ENCODE measurements at regions not wholly inside any gene's neighbourhood (a gene's known extent, or its start where the extent isn't known, plus 50 kb on each side); places are given as distances from the start of the nearest gene placed in this dataset.
A peak's percentile ranks its signal among the peaks of the same experiment; 100 is the strongest.
"Not testable (repeated sequence)": the region's sequence is repeated elsewhere in the genome, so short reads cannot be mapped to it uniquely, and the experiment has no call there.

GRCh38 chr5:82473262-82473661 is 195.1 kb upstream of the RPS23 start:
- no peak for TF ChIP-seq CTCF (IDR thresholded peaks at IDR 0.05; ENCODE audit: low read depth, low read length, missing control alignments)
- H3K4me3 ChIP-seq (replicated peaks; ENCODE audit: low read depth, low read length): no peak overlapping the region
- no peak for DNase-seq (ENCODE audit: extremely low read depth, low read depth)

DNA sequence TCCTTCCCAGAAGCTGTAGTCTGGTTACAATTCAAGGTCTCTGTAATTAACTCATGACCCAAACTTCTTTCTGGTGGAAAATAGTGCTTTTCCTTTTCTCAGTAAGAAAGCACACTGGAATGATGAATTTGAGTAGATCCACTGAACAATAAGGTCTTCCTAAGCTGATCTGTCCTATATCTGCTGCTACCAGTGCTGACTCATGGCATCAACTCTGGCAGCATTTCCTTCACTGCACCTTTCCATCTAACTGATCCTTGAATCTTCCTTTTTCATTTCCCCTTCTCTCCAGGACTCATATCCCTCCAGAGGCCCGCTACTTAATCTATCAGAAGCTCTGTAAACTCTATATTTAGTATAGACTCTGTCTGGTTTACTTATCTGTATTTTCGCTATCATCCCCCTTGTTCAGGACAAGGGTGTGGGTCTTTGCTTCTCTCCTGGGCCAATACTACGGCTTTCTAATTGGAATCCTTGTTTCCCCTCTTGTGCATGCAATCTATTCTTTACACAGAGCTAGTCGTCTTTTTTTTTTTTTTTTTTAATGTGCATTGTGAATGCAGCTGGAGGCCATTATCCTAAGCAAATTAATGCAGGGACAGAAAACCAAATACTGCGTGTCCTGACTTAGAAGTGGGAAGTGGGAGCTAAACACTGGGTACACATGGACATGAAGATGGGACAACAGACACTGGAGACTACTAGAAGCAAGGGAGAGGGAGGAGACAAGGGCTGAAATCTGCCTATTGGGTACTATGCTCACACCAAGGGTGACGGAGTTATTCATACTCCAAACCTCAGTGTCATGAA is 192.2 kb upstream of the RPS23 start:
- DNase-seq (ENCODE audit: extremely low read depth, low read depth): no peak
- H3K4me3 ChIP-seq (replicated peaks; ENCODE audit: low read depth, low read length): no peak overlapping the region
- TF ChIP-seq CTCF (IDR thresholded peaks at IDR 0.05; ENCODE audit: low read depth, low read length, missing control alignments): no peak

DNA sequence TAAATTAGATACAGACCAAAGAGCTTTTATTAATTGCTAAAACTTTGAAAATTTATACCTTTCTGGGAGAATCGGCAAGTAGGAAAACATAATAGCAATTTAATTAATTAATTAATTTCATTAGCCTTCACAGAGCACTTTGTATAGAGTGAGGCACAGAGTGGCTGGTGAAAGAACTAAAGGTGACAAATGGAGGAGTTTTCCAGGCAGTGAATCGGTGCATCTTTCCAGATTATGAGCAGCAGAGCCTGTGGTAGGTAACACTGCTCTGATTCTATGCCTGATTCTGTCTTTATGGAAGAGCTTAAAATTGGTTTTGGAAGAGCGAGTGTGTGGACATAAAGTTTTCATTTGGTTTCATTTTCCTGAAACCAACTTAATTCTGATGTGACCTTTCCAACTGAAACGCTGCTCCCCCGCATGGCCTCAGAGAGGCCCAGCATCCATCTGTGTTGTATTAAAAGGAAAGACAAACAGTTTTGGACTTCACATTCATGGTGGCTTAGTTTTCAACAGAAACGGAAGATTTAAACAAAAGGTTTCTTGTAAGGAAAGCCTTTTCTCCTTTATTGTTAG is 188.9 kb upstream of the RPS23 start:
- DNase-seq (ENCODE audit: extremely low read depth, low read depth): peak; percentile 25
- no peak for TF ChIP-seq CTCF (IDR thresholded peaks at IDR 0.05; ENCODE audit: low read depth, low read length, missing control alignments)
- 0 out of 2 replicates have a peak overlapping the region, but pooled peaks have one; percentile 4 for H3K4me3 ChIP-seq (replicated peaks; ENCODE audit: low read depth, low read length)

GRCh38 chr5:82465235-82465634 is 187.1 kb upstream of the RPS23 start:
- no peak for DNase-seq (ENCODE audit: extremely low read depth, low read depth)
- no peak overlapping the region for H3K4me3 ChIP-seq (replicated peaks; ENCODE audit: low read depth, low read length)
- TF ChIP-seq CTCF (IDR thresholded peaks at IDR 0.05; ENCODE audit: low read depth, low read length, missing control alignments): no peak

DNA sequence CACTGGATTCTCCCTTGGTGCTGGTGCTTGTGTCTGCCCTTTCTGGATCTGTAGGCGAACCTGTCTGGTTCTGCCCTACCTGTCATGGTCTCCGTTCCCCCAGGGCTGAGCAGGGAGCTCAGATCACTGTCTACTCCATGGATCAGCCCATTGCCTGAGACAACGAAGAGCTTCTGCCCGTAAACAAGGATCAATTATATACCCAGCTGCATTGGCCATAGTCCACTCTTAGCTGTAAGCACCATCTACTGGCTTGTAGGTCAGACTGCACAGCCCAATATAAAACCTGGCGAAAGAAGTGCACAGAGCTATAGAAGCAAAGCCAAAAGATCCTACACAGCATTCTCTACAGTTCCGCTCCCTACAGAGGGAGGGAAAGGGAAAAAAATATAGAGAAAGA is 181.5 kb upstream of the RPS23 start:
- TF ChIP-seq CTCF (IDR thresholded peaks at IDR 0.05; ENCODE audit: low read depth, low read length, missing control alignments): no peak

DNA sequence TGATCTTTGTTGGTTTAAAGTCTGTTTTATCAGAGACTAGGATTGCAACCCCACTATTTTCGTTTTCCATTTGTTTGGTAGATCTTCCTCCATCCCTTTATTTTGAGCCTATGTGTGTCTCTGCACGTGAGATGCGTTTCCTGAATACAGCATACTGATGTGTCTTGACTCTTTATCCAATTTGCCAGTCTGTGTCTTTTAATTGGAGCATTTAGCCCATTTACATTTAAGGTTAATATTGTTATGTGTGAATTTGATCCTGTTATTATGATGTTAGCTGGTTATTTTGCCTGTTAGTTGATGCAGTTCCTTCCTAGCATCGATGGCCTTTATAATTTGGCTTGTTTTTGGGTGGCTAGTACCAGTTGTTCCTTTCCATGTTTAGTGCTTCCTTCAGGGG is 177.2 kb upstream of the RPS23 start:
- not testable (repeated sequence) for H3K4me3 ChIP-seq (replicated peaks; ENCODE audit: low read depth, low read length); DNase-seq (ENCODE audit: extremely low read depth, low read depth)

More for the DNA sequence above, 181.5 kb upstream of the RPS23 start:
- no peak overlapping the region for H3K4me3 ChIP-seq (replicated peaks; ENCODE audit: low read depth, low read length)
- no peak for DNase-seq (ENCODE audit: extremely low read depth, low read depth)

DNA sequence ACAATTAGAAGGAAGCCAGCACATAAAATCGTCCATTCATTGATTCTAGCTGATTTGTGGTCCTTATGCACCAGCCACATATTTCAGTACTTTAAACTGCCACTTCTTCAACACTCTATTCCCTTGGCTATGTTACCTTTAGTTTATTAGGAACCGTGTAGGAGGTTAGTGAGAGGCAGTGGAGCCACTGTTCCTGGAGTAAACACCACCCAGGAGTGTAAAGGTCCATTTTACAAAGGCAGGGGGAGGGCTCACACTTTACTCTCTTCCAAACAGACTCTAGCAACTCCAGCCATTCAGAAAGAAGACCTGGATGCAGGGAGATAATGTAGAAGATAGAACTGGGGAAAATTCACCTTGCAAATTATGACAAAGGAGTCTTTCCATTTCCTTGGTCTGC is 170.2 kb upstream of the RPS23 start:
- DNase-seq (ENCODE audit: extremely low read depth, low read depth): no peak
- no peak for TF ChIP-seq CTCF (IDR thresholded peaks at IDR 0.05; ENCODE audit: low read depth, low read length, missing control alignments)
- no peak overlapping the region for H3K4me3 ChIP-seq (replicated peaks; ENCODE audit: low read depth, low read length)
